CD14-positive monocyte (primary cell): ENCODE measurements at regions not wholly inside any gene's neighbourhood (a gene's known extent, or its start where the extent isn't known, plus 50 kb on each side); places are given as distances from the start of the nearest gene placed in this dataset.
A peak's percentile ranks its signal among the peaks of the same experiment; 100 is the strongest.

ENCODE experiments used
- DNase-seq, 3 donors: peaks; one replicate each; pipeline ENCODE4 v3.0.0-alpha.2; 2011 to 2022
- H2AFZ ChIP-seq: 2 replicates; pipeline ENCODE4 v1.6.0; 2012; ENCODE audit warnings: mild to moderate bottlenecking, low read depth, low read length, inconsistent platforms; ENCODE audit not compliant: insufficient read depth, poor library complexity, severe bottlenecking
- H3K27ac ChIP-seq, 2 donors: 1 replicate in 1 of 2; 2 replicates in 1 of 2; pipeline ENCODE4 v1.5.1; 2012 to 2013; ENCODE audit warnings: low read length in 2 of 2, control low read depth in 1 of 2, inconsistent platforms in 1 of 2, low read depth in 1 of 2, mild to moderate bottlenecking in 1 of 2
- H3K27me3 ChIP-seq, 2 donors: one replicate each; pipeline versions ENCODE4 v1.6.0 to v1.6.1; 2011 to 2013; ENCODE audit warnings: low read length in 2 of 2; ENCODE audit not compliant: control insufficient read depth in 2 of 2, insufficient read depth in 2 of 2
- H3K36me3 ChIP-seq, 2 donors: replicated peaks in 1 of 2; 1 replicate in 1 of 2; 2 replicates in 1 of 2; pipeline versions ENCODE4 v1.5.1 to v1.6.1; 2012 to 2013; ENCODE audit warnings: low read length in 2 of 2, control low read depth in 1 of 2, inconsistent platforms in 1 of 2, mild to moderate bottlenecking in 1 of 2; ENCODE audit not compliant: insufficient read depth in 2 of 2, control insufficient read depth in 1 of 2
- H3K4me1 ChIP-seq, 2 donors: 1 replicate in 1 of 2; 2 replicates in 1 of 2; pipeline versions ENCODE4 v1.5.1 to v1.6.1; 2012 to 2013; ENCODE audit warnings: low read length in 2 of 2, control low read depth in 1 of 2, inconsistent platforms in 1 of 2, mild to moderate bottlenecking in 1 of 2, moderate library complexity in 1 of 2; ENCODE audit not compliant: insufficient read depth in 2 of 2, control insufficient read depth in 1 of 2
- H3K4me2 ChIP-seq: replicated peaks from 2 replicates; pipeline ENCODE3; 2012; ENCODE audit warnings: low read length, moderate library complexity, mild to moderate bottlenecking; ENCODE audit not compliant: poor library complexity, severe bottlenecking; ENCODE audit errors: extremely low read depth
- H3K4me3 ChIP-seq, 3 experiments: fragments of 200-600 bp in 1 of 3; sonication (generic) in 1 of 3; replicated peaks in 1 of 3; 1 replicate in 2 of 3; 2 replicates in 1 of 3; pipeline ENCODE4 v1.5.1; 2011 to 2013; ENCODE audit warnings: low read length in 3 of 3, mild to moderate bottlenecking in 3 of 3, control low read depth in 2 of 3, low read depth in 2 of 3, inconsistent platforms in 1 of 3, moderate library complexity in 1 of 3
- H3K79me2 ChIP-seq: 2 replicates; pipeline ENCODE4 v1.6.0; 2012; ENCODE audit warnings: mild to moderate bottlenecking, control low read depth, inconsistent platforms, low read length, moderate library complexity; ENCODE audit not compliant: insufficient read depth
- H3K9ac ChIP-seq: 2 replicates; pipeline ENCODE4 v1.6.0; 2017; ENCODE audit warnings: low read length, mild to moderate bottlenecking; ENCODE audit not compliant: insufficient read depth, poor library complexity, severe bottlenecking
- H3K9me3 ChIP-seq, 2 donors: replicated peaks in 1 of 2; 1 replicate in 1 of 2; 2 replicates in 1 of 2; pipeline versions ENCODE4 v1.5.1 to v1.6.1; 2012 to 2013; ENCODE audit warnings: low read length in 2 of 2, control low read depth in 1 of 2; ENCODE audit not compliant: control insufficient read depth in 1 of 2, insufficient read depth in 1 of 2
- H4K20me1 ChIP-seq: 2 replicates; pipeline ENCODE4 v1.6.0; 2012; ENCODE audit warnings: mild to moderate bottlenecking, low read length, control low read depth, moderate library complexity; ENCODE audit not compliant: insufficient read depth
- H3K27ac Mint-ChIP-seq, 7 donors: one replicate each; pipeline ENCODE4 v1.8.0; 2020; ENCODE audit warnings: mild to moderate bottlenecking in 7 of 7, mixed read lengths in 7 of 7, moderate library complexity in 6 of 7, inconsistent platforms in 2 of 7
- H3K27me3 Mint-ChIP-seq, 3 donors: one replicate each; pipeline ENCODE4 v1.8.0; 2021 to 2022; ENCODE audit warnings: low read depth in 3 of 3, mild to moderate bottlenecking in 3 of 3, mixed read lengths in 3 of 3, moderate library complexity in 3 of 3, inconsistent platforms in 1 of 3
- H3K36me3 Mint-ChIP-seq, 2 donors: one replicate each; pipeline ENCODE4 v1.8.0; 2020; ENCODE audit warnings: mixed read lengths in 2 of 2, inconsistent platforms in 1 of 2, mild to moderate bottlenecking in 1 of 2
- H3K4me1 Mint-ChIP-seq: one replicate; pipeline ENCODE4 v1.8.0; 2020; ENCODE audit warnings: mild to moderate bottlenecking, mixed read lengths
- H3K4me3 Mint-ChIP-seq, 2 donors: one replicate each; pipeline ENCODE4 v1.8.0; 2020; ENCODE audit warnings: mild to moderate bottlenecking in 2 of 2, mixed read lengths in 2 of 2, moderate library complexity in 1 of 2
- H3K9me3 Mint-ChIP-seq, 7 donors: one replicate each; pipeline ENCODE4 v1.8.0; 2020 to 2022; ENCODE audit warnings: mixed read lengths in 7 of 7, mild to moderate bottlenecking in 6 of 7, moderate library complexity in 6 of 7, inconsistent platforms in 2 of 7
- CTCF ChIP-seq: fragments of 200-600 bp; IDR thresholded peaks from one replicate; pipeline ENCODE4 v1.8.0; 2022; ENCODE audit warnings: antibody characterized with exemption, mild to moderate bottlenecking
- WGBS: methylation state at CpG from one replicate; pipeline ENCODE4 v1.1.5; 2013; ENCODE audit warnings: missing lambda C conversion rate; ENCODE audit not compliant: insufficient coverage; 5-methylcytosine and 5-hydroxymethylcytosine counted together
- intact Hi-C, 2 donors: fragments of 100-400 bp; cut with micrococcal nuclease; formaldehyde crosslinking; loops; one replicate each; pipeline versions ENCODE4 v1.15.0 to v1.15.1; 2023

DNA sequence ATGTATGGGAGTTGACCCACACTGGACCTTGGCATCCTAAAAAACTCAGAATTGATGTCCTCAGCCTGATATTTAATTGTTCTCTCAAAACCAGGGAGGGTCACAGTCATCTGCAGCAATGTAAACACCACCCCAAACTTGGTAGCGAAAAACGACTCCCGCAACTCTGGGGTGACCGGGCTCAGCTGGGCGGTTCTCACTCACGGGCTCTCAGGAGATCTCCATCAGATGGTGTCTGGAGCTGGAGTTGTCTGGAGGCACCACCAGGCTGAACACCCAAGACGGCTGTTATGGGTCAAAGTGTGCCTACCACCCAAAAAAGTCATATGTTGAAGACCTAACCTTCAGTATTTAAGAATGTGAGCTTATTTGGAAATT is 50.9 kb upstream of the NXT1 start:
- no peak overlapping the region for H3K4me3 Mint-ChIP-seq
- Histone ChIP-seq H3K79me2 (no peaks in the 10 kb centered on the region), H3K36me3 (no peaks in the 10 kb centered on the region), H3K9ac (no peak overlapping the region), H3K4me1 (no peaks in the 10 kb centered on the region), H3K27me3 (no peaks in the 10 kb centered on the region), H3K9me3 (no peaks in the 10 kb centered on the region), H3K4me3 (no peak overlapping the region), H2AFZ (no peak overlapping the region), H4K20me1 (no peaks in the 10 kb centered on the region), H3K4me2 (no peak overlapping the region), H3K27ac (no peak overlapping the region)
- intact Hi-C loops: no loop called here
- H3K9me3 Mint-ChIP-seq: peaks cover 0 to 3% (median 0%) of the 10 kb centered on the region in 7 donors
- TF ChIP-seq CTCF: no peak
- H3K36me3 Mint-ChIP-seq: no peaks in the 10 kb centered on the region
- DNase-seq: no peak
- WGBS: 93% methylated on average over 4 of the region's 7 CpGs
- peaks cover 1 to 5% (median 2%) of the 10 kb centered on the region in 3 donors for H3K27me3 Mint-ChIP-seq
- H3K4me1 Mint-ChIP-seq: no peaks in the 10 kb centered on the region
- H3K27ac Mint-ChIP-seq: no peak overlapping the region

DNA sequence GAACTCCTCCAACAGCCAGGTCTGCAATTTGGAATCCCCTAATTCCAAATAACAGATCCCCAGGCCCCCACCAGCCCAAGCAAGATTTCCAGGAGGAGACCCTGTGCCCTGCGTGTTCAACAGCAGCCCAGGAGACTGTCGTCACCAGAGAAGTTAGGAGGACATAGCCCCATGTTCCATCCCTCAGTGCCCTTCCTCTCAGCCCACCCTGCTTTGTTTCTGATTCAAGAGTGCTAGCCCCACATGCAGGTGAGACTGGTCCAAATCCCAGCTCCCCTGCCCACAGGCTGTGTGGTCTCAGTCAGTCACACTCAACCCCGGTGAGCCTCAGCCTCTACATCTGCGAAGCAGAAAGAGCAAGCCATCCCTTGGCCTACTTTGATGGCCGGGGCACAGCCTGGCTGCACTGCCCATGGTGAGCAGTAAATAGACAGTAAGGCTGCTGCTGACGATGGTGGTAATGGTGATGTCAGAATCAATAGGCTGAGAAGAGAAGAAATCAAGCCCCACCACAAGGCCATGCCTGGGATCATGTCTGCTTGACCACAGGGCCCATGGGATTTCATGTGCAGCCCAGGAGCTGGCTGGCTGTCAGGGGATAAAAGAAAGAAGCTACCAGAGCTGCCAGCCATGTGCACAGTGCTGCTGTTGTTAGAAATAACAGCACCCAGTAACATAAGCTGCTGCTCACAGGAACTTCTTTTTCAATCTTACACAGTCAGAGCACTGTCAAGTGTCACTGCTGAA is 51.5 kb upstream of the NXT1 start:
- Mint-ChIP-seq H3K4me3 (no peak overlapping the region), H3K36me3 (no peaks in the 10 kb centered on the region), H3K27me3 (peaks cover 0 to 5% (median 1%) of the 10 kb centered on the region in 3 donors), H3K4me1 (no peaks in the 10 kb centered on the region), H3K9me3 (peaks cover 0 to 3% (median 0%) of the 10 kb centered on the region in 7 donors), H3K27ac (peak overlapping the region in 1 of 7 donors; percentile 43)
- H3K9me3 ChIP-seq: no peaks in the 10 kb centered on the region
- intact Hi-C loops: no loop called here
- no peak for TF ChIP-seq CTCF
- H3K36me3 ChIP-seq: no peaks in the 10 kb centered on the region
- no peak for DNase-seq
- H3K4me2 ChIP-seq: no peak overlapping the region
- 97% methylated on average over 4 of the region's 6 CpGs for WGBS
- no peak overlapping the region for H3K27ac ChIP-seq
- no peaks in the 10 kb centered on the region for H3K4me1 ChIP-seq
- no peaks in the 10 kb centered on the region for H3K79me2 ChIP-seq
- H3K9ac ChIP-seq: no peak overlapping the region
- H2AFZ ChIP-seq: no peak overlapping the region
- no peak overlapping the region for H3K4me3 ChIP-seq
- H3K27me3 ChIP-seq: no peaks in the 10 kb centered on the region
- H4K20me1 ChIP-seq: no peaks in the 10 kb centered on the region
